Caco-2 (cell line): ENCODE measurements at regions not wholly inside any gene's neighbourhood (a gene's known extent, or its start where the extent isn't known, plus 50 kb on each side); places are given as distances from the start of the nearest gene placed in this dataset.
A peak's percentile ranks its signal among the peaks of the same experiment; 100 is the strongest.

Experiments
- BruUV-seq: library from RNA; stranded (reverse); fragments of 400-500 nt; replicated peaks from 2 replicates; lab custom pipeline; 2021; lab: Mats Ljungman, UMichigan
- CTCF ChIA-PET: fragments of 300-600 bp; sonication (Branson Sonifier 250); formaldehyde crosslinking; loops from one replicate; lab custom pipeline; 2022; ENCODE audit warnings: antibody characterized with exemption; lab: Charles Lee
- POLR2A ChIA-PET: fragments of 300-600 bp; sonication (Branson Sonifier 250); formaldehyde crosslinking; loops from one replicate; lab custom pipeline; 2022; ENCODE audit warnings: antibody characterized with exemption; lab: Charles Lee
- DNase-seq, 2 experiments: peaks; one replicate each; pipeline versions ENCODE4 v3.0.0 to v3.0.0-alpha.2; 2020 to 2022
- H3K27me3 ChIP-seq: replicated peaks from 2 replicates; pipeline ENCODE4 v1.6.0; 2011; ENCODE audit warnings: low read length; ENCODE audit not compliant: control insufficient read depth, insufficient read depth
- H3K36me3 ChIP-seq: 2 replicates; pipeline ENCODE4 v1.5.1; 2011; ENCODE audit warnings: low read length; ENCODE audit not compliant: control insufficient read depth, insufficient read depth
- H3K4me1 ChIP-seq: fragments of 250-450 bp; sonication (Bioruptor Pico); 2 replicates; pipeline ENCODE4 v1.5.1; 2020; ENCODE audit warnings: mild to moderate bottlenecking
- H3K4me3 ChIP-seq: 2 replicates; pipeline ENCODE4 v1.5.1; 2011; ENCODE audit warnings: low read depth, mild to moderate bottlenecking, control low read depth, low read length
- H3K9me3 ChIP-seq: fragments of 250-450 bp; sonication (Bioruptor Pico); 2 replicates; pipeline ENCODE4 v1.5.1; 2020; ENCODE audit warnings: mild to moderate bottlenecking, moderate library complexity
- H3K27ac Mint-ChIP-seq: one replicate; pipeline ENCODE4 v1.8.0; 2022; ENCODE audit warnings: mixed read lengths; ENCODE audit not compliant: unreplicated experiment
- H3K27me3 Mint-ChIP-seq: one replicate; pipeline ENCODE4 v1.8.0; 2022; ENCODE audit warnings: mixed read lengths; ENCODE audit not compliant: insufficient read depth, unreplicated experiment
- H3K36me3 Mint-ChIP-seq: one replicate; pipeline ENCODE4 v1.8.0; 2022; ENCODE audit warnings: mild to moderate bottlenecking, mixed read lengths; ENCODE audit not compliant: insufficient read depth, unreplicated experiment
- H3K4me1 Mint-ChIP-seq: one replicate; pipeline ENCODE4 v1.8.0; 2022; ENCODE audit warnings: low read depth, mixed read lengths; ENCODE audit not compliant: unreplicated experiment
- H3K4me3 Mint-ChIP-seq: one replicate; pipeline ENCODE4 v1.8.0; 2022; ENCODE audit warnings: mild to moderate bottlenecking, moderate library complexity, mixed read lengths; ENCODE audit not compliant: unreplicated experiment
- H3K9me3 Mint-ChIP-seq: one replicate; pipeline ENCODE4 v1.8.0; 2022; ENCODE audit warnings: mixed read lengths; ENCODE audit not compliant: unreplicated experiment
- CTCF ChIP-seq, 2 experiments: fragments of 200-600 bp in 1 of 2; IDR thresholded peaks; 1 replicate in 1 of 2; 2 replicates in 1 of 2; pipeline versions ENCODE4 v1.5.1 to v1.8.0; 2011 to 2022; ENCODE audit warnings: antibody characterized with exemption in 1 of 2, control low read depth in 1 of 2, inconsistent platforms in 1 of 2, low read depth in 1 of 2, low read length in 1 of 2, mild to moderate bottlenecking in 1 of 2, moderate library complexity in 1 of 2; ENCODE audit not compliant: insufficient read depth in 1 of 2, severe bottlenecking in 1 of 2, unreplicated experiment in 1 of 2
- intact Hi-C: fragments of 100-400 bp; cut with micrococcal nuclease; formaldehyde crosslinking; loops from one replicate; pipeline ENCODE4 v1.10.0; 2022; ENCODE audit not compliant: unreplicated experiment

DNA sequence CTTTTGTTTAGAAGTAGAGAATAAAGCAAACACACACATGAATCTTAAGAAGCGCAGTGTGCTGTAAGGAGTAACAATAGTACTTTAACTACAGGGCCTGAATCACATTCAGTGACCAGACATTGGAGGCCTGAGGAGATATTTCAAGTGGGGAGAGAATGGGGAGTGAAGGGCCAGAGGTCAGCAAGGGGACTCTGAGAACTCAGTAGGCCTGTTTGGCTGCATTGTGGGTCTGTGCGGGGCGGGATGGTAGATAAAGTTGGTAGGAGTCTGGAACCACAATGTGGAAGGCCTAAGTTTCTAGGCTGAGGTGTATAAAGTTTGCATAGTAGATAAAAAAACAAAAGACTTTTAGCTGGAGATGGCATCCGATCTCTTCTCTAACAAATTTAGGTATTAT lies 52.7 kb upstream of the WLS start:
- intact Hi-C loops: no loop called here

GRCh38 chr1:68281946-68282615 lies 49.8 kb upstream of the WLS start:
- Histone ChIP-seq H3K4me3 (no peak overlapping the region), H3K36me3 (no peaks in the 10 kb centered on the region), H3K4me1 (0 out of 2 replicates have a peak, but pooled peaks cover 6% of the 10 kb centered on the region), H3K9me3 (no peaks in the 10 kb centered on the region), H3K27me3 (no peaks in the 10 kb centered on the region)
- Mint-ChIP-seq H3K4me1 (peaks cover 6% of the 10 kb centered on the region), H3K36me3 (no peaks in the 10 kb centered on the region), H3K4me3 (no peak overlapping the region), H3K9me3 (no peaks in the 10 kb centered on the region), H3K27me3 (no peaks in the 10 kb centered on the region), H3K27ac (no peak overlapping the region)
- DNase-seq: peak in 1 of 2 experiments; percentile 5
- intact Hi-C loops: no loop called here
- TF ChIP-seq CTCF (IDR thresholded peaks at IDR 0.05; ENCODE audit: insufficient read depth in 1 of 2, low read depth in 1 of 2, low read length in 1 of 2, severe bottlenecking in 1 of 2, unreplicated experiment in 1 of 2): no peak
- BruUV-seq: no TSS peak
- ChIA-PET POLR2A (no interaction called here), CTCF (no interaction called here)

More for the DNA sequence above, 52.7 kb upstream of the WLS start:
- no peaks in the 10 kb centered on the region for H3K36me3 Mint-ChIP-seq
- ChIA-PET CTCF (no interaction called here), POLR2A (no interaction called here)
- H3K4me3 Mint-ChIP-seq: no peak overlapping the region
- BruUV-seq: no TSS peak
- no peak for TF ChIP-seq CTCF (IDR thresholded peaks at IDR 0.05; ENCODE audit: insufficient read depth in 1 of 2, low read depth in 1 of 2, low read length in 1 of 2, severe bottlenecking in 1 of 2, unreplicated experiment in 1 of 2)
- no peak overlapping the region for H3K27ac Mint-ChIP-seq
- peaks cover 6% of the 10 kb centered on the region for H3K4me1 Mint-ChIP-seq
- no peak for DNase-seq
- no peaks in the 10 kb centered on the region for H3K9me3 Mint-ChIP-seq
- Histone ChIP-seq H3K27me3 (no peaks in the 10 kb centered on the region), H3K4me3 (no peak overlapping the region), H3K9me3 (no peaks in the 10 kb centered on the region), H3K36me3 (no peaks in the 10 kb centered on the region), H3K4me1 (0 out of 2 replicates have a peak, but pooled peaks cover 6% of the 10 kb centered on the region)
- H3K27me3 Mint-ChIP-seq: no peaks in the 10 kb centered on the region
